Head of caudate nucleus (tissue), 42 donors: ENCODE measurements at regions not wholly inside any gene's neighbourhood (a gene's known extent, or its start where the extent isn't known, plus 50 kb on each side); places are given as distances from the start of the nearest gene placed in this dataset.
"Not testable (repeated sequence)": the region's sequence is repeated elsewhere in the genome, so short reads cannot be mapped to it uniquely, and the experiment has no call there.

Experiments used
- DNase-seq, 42 donors: peaks; one replicate each; pipeline versions ENCODE4 v3.0.0 to v3.0.0-alpha.2; 2020 to 2021; ENCODE audit warnings: mixed read lengths in 7 of 42
- intact Hi-C: fragments of 100-400 bp; cut with DNase I; formaldehyde crosslinking; loops from one replicate; pipeline ENCODE4 v1.15.0; 2022

- DNase-seq: peak in 5 of 42 donors; percentile 12 to 39 (median 32)
- intact Hi-C loops: loop anchor here (10.0 kb wide), 1 partner anchor 52 kb away; no protein-coding TSS in a partner anchor
Observed at GRCh38 chr5:36496471-36496870, 109.9 kb upstream of the SLC1A3 start.

GRCh38 chr5:36502608-36503007 lies 103.8 kb upstream of the SLC1A3 start:
- no peak for DNase-seq
- intact Hi-C loops: loop anchor here (10.0 kb wide), 2 partner anchors 88 to 192 kb away; no protein-coding TSS in a partner anchor

GRCh38 chr5:36505021-36505420 lies 101.4 kb upstream of the SLC1A3 start:
- intact Hi-C loops: loop anchor here (10.0 kb wide), 2 partner anchors 90 to 190 kb away; no protein-coding TSS in a partner anchor

GRCh38 chr5:36507332-36507952 lies 99.0 kb upstream of the SLC1A3 start:
- intact Hi-C loops: loop anchor here (10.0 kb wide), 2 partner anchors 93 to 187 kb away; no protein-coding TSS in a partner anchor
- peak; percentile 40 to 95 (median 81) for DNase-seq

More at GRCh38 chr5:36505021-36505420, 101.4 kb upstream of the SLC1A3 start:
- no peak for DNase-seq

- intact Hi-C loops: loop anchor here (10.0 kb wide), 2 partner anchors 94 to 186 kb away; no protein-coding TSS in a partner anchor
Observed at GRCh38 chr5:36508331-36508730, 98.1 kb upstream of the SLC1A3 start.

GRCh38 chr5:36513647-36514046 lies 92.8 kb upstream of the SLC1A3 start:
- not testable (repeated sequence) for DNase-seq

More at GRCh38 chr5:36508331-36508730, 98.1 kb upstream of the SLC1A3 start:
- not testable (repeated sequence) for DNase-seq

GRCh38 chr5:36519881-36520280 lies 86.5 kb upstream of the SLC1A3 start:
- no peak for DNase-seq

More at GRCh38 chr5:36513647-36514046, 92.8 kb upstream of the SLC1A3 start:
- intact Hi-C loops: not testable (repeated sequence)

GRCh38 chr5:36521219-36521618 lies 85.2 kb upstream of the SLC1A3 start:
- intact Hi-C loops: no loop called here
- DNase-seq: no peak

More at GRCh38 chr5:36519881-36520280, 86.5 kb upstream of the SLC1A3 start:
- intact Hi-C loops: no loop called here

GRCh38 chr5:36521838-36522745 lies 84.3 kb upstream of the SLC1A3 start:
- intact Hi-C loops: no loop called here
- DNase-seq: peak in 6 of 42 donors; percentile 5 to 19 (median 17)

GRCh38 chr5:36522746-36523065 lies 83.7 kb upstream of the SLC1A3 start:
- intact Hi-C loops: no loop called here
- DNase-seq: no peak

GRCh38 chr5:36523450-36523849 lies 83.0 kb upstream of the SLC1A3 start:
- intact Hi-C loops: no loop called here
- no peak for DNase-seq

GRCh38 chr5:36523926-36524325 lies 82.5 kb upstream of the SLC1A3 start:
- intact Hi-C loops: no loop called here
- DNase-seq: peak in 2 of 42 donors; percentile 15 to 45

GRCh38 chr5:36526537-36526936 lies 79.9 kb upstream of the SLC1A3 start:
- DNase-seq: no peak
- intact Hi-C loops: no loop called here

- intact Hi-C loops: no loop called here
- DNase-seq: no peak
Observed at GRCh38 chr5:36528588-36528987, 77.8 kb upstream of the SLC1A3 start.

- intact Hi-C loops: no loop called here
Observed at GRCh38 chr5:36529142-36529541, 77.3 kb upstream of the SLC1A3 start.

GRCh38 chr5:36530215-36530614 lies 76.2 kb upstream of the SLC1A3 start:
- no peak for DNase-seq
- intact Hi-C loops: no loop called here

More at GRCh38 chr5:36529142-36529541, 77.3 kb upstream of the SLC1A3 start:
- DNase-seq: no peak

GRCh38 chr5:36531401-36531800 lies 75.0 kb upstream of the SLC1A3 start:
- intact Hi-C loops: no loop called here
- DNase-seq: no peak

GRCh38 chr5:36535378-36535777 lies 71.0 kb upstream of the SLC1A3 start:
- intact Hi-C loops: no loop called here
- DNase-seq: peak in 19 of 42 donors; percentile 13 to 57 (median 32)

- intact Hi-C loops: no loop called here
- peak in 9 of 42 donors; percentile 10 to 54 (median 34) for DNase-seq
Observed at GRCh38 chr5:36535859-36536615, 70.4 kb upstream of the SLC1A3 start.
